ENCODE measurements at regions not wholly inside any gene's neighbourhood (a gene's known extent, or its start where the extent isn't known, plus 50 kb on each side); places are given as distances from the start of the nearest gene placed in this dataset.

DNA sequence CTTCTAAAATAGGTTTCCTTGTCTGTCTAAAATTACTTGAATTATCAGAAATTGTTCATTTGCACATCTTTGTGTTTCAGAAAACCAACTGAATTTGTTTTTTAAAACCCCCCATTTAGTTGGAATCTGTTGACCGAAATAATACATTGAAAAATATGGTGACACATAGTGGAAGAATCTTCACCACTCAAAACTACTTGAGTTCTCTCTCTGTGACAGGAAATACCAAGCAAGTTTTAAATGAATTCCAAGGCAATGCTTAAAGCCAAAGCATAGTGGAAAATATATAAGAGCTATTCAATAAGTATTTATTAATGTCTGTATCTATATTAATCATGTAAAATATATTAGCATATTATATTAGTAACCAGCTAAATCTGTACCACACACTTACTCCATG, 224.9 kb upstream of the COL8A1 start:
- DNase-seq (ENCODE audit: low read depth) = peak; percentile 21
- TF ChIP-seq, protein P1, sequence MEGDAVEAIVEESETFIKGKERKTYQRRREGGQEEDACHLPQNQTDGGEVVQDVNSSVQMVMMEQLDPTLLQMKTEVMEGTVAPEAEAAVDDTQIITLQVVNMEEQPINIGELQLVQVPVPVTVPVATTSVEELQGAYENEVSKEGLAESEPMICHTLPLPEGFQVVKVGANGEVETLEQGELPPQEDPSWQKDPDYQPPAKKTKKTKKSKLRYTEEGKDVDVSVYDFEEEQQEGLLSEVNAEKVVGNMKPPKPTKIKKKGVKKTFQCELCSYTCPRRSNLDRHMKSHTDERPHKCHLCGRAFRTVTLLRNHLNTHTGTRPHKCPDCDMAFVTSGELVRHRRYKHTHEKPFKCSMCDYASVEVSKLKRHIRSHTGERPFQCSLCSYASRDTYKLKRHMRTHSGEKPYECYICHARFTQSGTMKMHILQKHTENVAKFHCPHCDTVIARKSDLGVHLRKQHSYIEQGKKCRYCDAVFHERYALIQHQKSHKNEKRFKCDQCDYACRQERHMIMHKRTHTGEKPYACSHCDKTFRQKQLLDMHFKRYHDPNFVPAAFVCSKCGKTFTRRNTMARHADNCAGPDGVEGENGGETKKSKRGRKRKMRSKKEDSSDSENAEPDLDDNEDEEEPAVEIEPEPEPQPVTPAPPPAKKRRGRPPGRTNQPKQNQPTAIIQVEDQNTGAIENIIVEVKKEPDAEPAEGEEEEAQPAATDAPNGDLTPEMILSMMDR (IDR thresholded peaks at IDR 0.05; ENCODE audit: insufficient read depth, low read depth, low read length) = no peak
- no peak overlapping the region for H3K4me3 ChIP-seq (ENCODE audit: low read depth, low read length)

DNA sequence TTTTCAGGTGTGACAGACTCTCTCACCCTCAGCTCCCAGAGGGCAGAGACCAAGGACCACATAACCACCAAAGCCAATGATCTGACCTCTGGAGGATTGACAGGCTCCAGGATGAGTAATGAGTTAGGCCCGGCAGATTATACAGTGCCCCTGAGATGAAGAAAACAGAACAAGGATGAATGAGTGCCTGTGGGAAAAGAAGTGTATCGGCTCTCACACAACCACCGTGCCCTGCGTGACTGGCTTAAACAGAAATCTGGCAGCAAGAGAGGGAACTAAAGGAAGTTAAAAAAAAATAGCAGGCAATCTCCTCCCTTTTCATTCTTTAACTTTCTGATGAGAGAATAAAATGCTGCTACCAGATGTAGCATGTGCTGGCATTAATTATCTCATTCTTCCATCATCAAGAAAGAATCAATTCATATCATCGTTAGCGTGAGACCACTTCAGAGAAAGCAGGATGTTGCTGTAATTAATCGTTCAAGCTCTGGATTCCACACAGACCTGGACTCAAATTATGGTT, 227.5 kb upstream of the COL8A1 start:
- TF ChIP-seq, protein P1 (IDR thresholded peaks at IDR 0.05; ENCODE audit: insufficient read depth, low read depth, low read length) = no peak
- no peak overlapping the region for H3K4me3 ChIP-seq (ENCODE audit: low read depth, low read length)
- DNase-seq (ENCODE audit: low read depth) = peak; percentile 68

DNA sequence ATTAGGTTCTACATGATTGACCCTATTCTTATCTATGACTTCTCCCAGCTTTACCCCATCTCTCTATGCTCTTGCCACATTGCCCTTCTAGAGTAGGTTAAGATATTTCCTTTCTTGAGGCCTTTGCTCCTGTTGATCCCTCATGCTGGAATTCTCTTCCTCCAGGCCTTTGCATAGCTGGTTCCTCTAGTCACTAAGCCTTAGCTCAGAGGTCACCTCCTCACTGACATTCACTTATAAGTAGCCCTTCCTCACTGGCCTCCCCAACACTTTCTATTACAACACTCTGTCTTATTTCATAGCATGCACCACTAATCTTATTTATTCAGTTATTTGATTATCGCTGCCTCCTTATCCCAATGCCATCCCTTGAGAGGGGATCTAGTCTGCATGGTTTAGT, 228.4 kb upstream of the COL8A1 start:
- TF ChIP-seq, protein P1 (IDR thresholded peaks at IDR 0.05; ENCODE audit: insufficient read depth, low read depth, low read length) = no peak
- H3K4me3 ChIP-seq (ENCODE audit: low read depth, low read length) = no peak overlapping the region
- DNase-seq (ENCODE audit: low read depth) = peak; percentile 8

DNA sequence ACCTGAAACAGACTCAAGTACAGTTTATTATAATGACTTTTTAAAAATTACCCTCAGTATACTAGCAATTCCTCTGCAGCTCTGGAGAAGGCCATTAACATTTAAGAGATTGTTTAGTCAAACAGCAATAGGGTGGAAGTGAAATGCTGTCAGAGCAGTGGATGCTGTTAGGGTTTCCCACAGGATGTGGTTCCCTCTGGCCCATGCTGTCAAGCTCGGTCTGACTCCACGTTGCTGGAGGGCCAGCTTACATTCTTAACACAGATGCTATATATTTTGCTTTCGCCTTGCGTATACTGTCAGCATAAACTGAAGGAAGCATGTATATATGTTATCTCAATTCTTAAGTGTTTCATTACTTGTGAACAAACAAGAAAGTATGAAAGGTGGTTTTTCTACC, 231.1 kb upstream of the COL8A1 start:
- TF ChIP-seq, protein P1 (IDR thresholded peaks at IDR 0.05; ENCODE audit: insufficient read depth, low read depth, low read length) = no peak
- peak; percentile 30 for DNase-seq (ENCODE audit: low read depth)
- H3K4me3 ChIP-seq (ENCODE audit: low read depth, low read length) = no peak overlapping the region

DNA sequence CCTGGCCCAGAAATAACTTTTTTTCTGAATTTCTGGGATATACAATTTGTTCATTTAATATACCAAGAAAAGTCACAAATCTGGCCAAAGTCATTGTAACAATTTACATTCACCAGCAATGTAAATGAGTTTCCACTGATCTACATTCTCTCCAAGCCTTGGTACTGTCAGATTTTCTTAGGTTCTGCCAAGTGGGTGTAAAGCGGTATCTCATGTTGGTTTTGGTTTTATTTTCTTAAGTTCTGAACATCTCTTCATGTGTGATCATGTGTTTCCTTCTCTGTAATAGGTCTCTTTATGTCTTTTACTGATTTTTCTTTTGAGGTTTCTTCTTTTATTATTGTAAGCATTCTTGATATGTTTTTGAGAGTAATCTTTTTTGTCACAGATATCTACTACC, 235.6 kb upstream of the COL8A1 start:
- no peak overlapping the region for H3K4me3 ChIP-seq (ENCODE audit: low read depth, low read length)
- DNase-seq (ENCODE audit: low read depth) = no peak
- TF ChIP-seq, protein P1 (IDR thresholded peaks at IDR 0.05; ENCODE audit: insufficient read depth, low read depth, low read length) = no peak

DNA sequence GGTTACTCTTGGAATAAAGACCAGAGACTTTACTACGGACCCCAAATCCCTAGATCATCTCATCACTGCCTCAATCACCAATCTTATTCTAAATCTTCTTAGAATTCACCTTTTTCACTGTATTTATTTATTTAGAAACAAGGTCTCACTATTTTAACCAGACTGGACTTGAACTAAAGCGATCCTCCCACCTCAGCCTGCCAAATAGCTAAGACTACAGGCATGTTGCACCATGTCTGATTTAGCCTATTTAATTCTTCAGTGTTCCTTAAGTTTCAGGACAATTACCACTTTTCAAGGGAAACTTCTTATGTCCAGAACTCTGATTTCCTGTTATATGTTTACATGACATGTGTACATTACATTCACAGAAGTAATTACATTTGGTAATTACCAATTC, 238.0 kb upstream of the COL8A1 start:
- no peak overlapping the region for H3K4me3 ChIP-seq (ENCODE audit: low read depth, low read length)
- no peak for DNase-seq (ENCODE audit: low read depth)
- TF ChIP-seq, protein P1 (IDR thresholded peaks at IDR 0.05; ENCODE audit: insufficient read depth, low read depth, low read length) = no peak

DNA sequence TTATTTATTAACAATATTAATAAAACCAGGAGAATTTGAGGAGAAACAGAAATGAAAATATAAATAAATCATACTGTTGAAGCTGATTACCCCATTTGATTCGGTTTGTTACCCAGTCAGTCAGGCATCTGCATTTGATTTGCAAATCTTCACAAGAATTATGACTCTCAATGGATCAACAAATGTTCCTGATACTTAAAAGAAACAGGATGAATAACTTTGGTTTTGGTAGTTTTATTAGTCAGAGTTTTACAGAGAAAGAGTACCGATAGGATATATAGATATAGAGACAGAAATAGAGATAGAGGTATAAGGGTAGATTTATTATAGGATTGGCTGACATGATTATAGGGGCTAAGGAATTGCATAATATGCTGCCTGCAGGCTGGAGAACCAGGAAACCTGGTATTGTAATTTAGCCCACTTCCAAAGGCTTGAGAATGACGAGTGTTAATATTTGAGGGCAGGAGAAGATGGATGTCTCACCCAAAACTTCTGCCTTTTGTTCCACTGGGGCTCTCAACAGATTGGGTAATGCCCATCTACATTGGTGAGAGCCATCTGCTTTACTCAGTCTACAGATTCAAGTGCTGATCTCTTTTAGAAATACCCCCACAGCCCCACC, 241.6 kb upstream of the COL8A1 start:
- DNase-seq (ENCODE audit: low read depth) = peak; percentile 50
- TF ChIP-seq, protein P1 (IDR thresholded peaks at IDR 0.05; ENCODE audit: insufficient read depth, low read depth, low read length) = no peak
- H3K4me3 ChIP-seq (ENCODE audit: low read depth, low read length) = no peak overlapping the region
